Skeletal muscle cell (primary cell): ENCODE measurements at regions not wholly inside any gene's neighbourhood (a gene's known extent, or its start where the extent isn't known, plus 50 kb on each side); places are given as distances from the start of the nearest gene placed in this dataset.

Source experiments
- DNase-seq: peaks from one replicate; pipeline ENCODE4 v3.0.0-alpha.2; 2010; ENCODE audit warnings: low read depth
- H3K4me3 ChIP-seq: 2 replicates; pipeline ENCODE4 v1.5.1; 2011; ENCODE audit warnings: low read depth, mild to moderate bottlenecking, control low read depth, low read length, moderate library complexity

GRCh38 chr21:16572032-16572431 is 842.2 kb downstream of the USP25 start:
- peak; percentile 39 for DNase-seq
- no peak overlapping the region for H3K4me3 ChIP-seq

GRCh38 chr21:16573578-16573977 is 843.8 kb downstream of the USP25 start:
- peak; percentile 33 for DNase-seq
- no peak overlapping the region for H3K4me3 ChIP-seq

- H3K4me3 ChIP-seq, result no peak overlapping the region
- no peak for DNase-seq
These were observed 848.2 kb downstream of the USP25 start for GRCh38 chr21:16577975-16578374.

DNA sequence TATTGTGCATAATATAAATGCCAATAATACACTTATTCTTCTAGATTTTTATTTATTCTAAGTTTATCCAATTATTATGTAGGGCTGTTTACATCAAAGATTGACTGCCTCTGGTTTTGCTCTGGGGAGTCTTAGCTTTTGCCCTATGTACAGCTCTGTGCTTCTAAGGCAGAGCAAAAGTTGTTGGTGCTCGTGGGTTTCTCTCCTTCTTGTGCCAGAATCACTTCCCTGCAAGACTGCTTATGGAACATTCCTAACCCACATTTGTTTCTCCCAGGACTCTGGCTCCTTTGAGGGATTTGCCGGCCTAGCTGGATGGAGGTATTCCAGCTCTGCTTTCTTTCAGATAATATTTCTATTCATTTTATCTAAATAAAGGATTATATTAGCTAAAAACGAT is 849.1 kb downstream of the USP25 start:
- H3K4me3 ChIP-seq, result no peak overlapping the region
- no peak for DNase-seq

GRCh38 chr21:16579538-16579937 is 849.8 kb downstream of the USP25 start:
- H3K4me3 ChIP-seq, result no peak overlapping the region
- no peak for DNase-seq

- H3K4me3 ChIP-seq, result no peak overlapping the region
- no peak for DNase-seq
These were observed 850.9 kb downstream of the USP25 start for GRCh38 chr21:16580661-16581060.

DNA sequence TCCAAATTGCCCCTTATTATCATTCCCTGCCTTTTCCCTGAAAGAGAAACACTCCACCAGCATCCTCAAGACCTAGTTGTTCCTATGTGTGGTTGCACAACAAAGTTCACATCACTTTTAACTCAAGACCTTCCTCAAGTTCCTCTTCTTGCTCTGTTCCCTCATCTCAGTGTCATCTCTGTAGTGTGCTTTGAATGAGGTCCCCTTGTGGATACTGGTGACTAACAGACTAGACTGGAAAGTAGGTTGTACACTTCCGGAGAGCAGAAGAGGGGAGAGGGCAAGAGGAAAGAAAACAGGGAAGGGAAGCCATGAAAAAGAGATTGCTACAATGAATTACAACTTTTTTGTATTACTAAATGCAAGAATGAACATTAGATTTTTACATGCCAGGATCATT is 853.8 kb downstream of the USP25 start:
- DNase-seq, result no peak
- H3K4me3 ChIP-seq, result no peak overlapping the region

GRCh38 chr21:16584756-16585155 is 855.0 kb downstream of the USP25 start:
- no peak for DNase-seq
- no peak overlapping the region for H3K4me3 ChIP-seq

GRCh38 chr21:16585896-16586295 is 856.1 kb downstream of the USP25 start:
- no peak for DNase-seq
- no peak overlapping the region for H3K4me3 ChIP-seq

DNA sequence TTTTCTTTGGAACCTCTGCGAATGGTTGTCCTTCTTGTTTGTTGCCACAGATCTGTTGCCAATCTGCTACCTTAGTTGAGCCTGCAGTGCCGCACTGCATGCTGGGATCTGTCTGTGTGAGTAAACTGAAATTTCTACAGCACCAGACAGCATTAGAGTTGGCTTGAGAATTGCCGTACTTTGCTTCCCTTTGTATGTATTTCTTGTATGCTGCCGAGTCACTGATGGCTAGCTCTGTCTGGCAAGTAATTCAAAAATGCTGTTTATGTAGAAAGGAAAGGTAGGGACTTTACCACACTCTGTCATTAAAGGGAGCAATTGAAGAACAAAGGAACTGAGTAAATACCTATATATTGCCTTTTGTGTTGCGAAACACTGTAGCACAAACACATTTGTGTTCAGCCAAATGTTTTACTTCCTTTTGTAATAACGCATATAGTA is 857.4 kb downstream of the USP25 start:
- DNase-seq, result peak; percentile 73
- peak overlapping the region; percentile 21 for H3K4me3 ChIP-seq

- DNase-seq, result peak; percentile 40
These were observed 858.0 kb downstream of the USP25 start for GRCh38 chr21:16587681-16588375.

GRCh38 chr21:16588433-16588860 is 858.7 kb downstream of the USP25 start:
- peak; percentile 77 for DNase-seq
- H3K4me3 ChIP-seq, result peak overlapping the region; percentile 43

More at GRCh38 chr21:16587681-16588375, 858.0 kb downstream of the USP25 start:
- peak overlapping the region; percentile 43 for H3K4me3 ChIP-seq

DNA sequence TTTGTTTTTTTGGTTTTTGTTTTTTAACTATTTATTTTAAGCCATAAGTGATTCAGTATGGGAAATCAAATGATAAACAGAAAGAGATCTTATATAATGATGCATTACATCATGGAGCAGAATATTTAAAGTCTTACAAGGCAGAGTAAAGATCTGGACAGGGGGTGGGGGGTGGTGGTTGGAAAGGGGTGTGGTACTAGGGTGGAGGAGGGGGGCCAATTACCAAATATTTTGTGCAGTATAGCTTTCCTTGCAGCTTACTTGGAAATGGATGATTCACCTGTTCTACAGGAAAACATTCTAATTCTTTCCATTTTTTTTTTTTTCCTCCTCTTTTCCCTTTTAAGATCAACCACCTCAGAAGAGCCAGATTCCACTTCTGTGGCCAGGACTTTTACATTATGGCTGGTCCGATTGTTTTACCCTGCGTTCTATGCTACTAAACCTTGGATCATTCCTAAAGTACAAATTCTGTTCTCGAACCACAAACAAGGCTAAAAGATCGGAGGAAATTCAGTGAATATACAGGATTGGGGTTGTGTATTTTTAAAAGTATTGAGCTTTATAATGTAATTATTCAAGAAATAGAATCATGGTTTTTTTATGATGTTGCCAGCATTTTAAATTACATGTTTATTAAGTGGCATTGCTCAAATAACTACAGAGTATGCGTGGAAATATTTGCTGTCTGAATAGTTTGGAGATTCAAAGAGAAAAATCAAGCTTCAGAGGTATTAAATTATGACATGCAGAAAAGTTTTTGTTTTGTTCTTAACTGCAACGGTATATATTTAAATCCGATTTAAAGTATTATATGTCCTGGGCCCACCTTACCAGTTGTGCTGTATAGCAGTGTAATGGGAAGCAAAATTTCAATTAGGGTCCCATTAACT is 859.5 kb downstream of the USP25 start:
- no peak for DNase-seq
- H3K4me3 ChIP-seq, result peak overlapping the region; percentile 43

DNA sequence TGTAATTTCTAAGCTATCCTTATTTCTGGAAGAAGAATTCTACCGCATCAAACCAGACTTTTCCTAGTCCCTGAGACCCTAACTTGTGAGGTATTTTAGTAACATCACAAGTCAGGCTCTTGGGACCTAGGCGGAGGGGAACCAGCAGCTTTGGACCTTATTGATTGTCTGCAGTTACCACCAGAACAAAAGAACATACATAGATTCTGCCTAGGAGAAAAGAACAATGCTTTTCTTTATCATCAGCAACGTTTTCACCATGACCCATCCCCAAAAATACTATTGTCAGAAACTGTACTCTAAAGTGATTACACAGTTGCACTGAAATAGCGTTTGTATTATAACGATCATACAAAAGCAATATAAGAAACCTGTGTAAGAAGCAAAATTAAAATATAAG is 860.4 kb downstream of the USP25 start:
- no peak for DNase-seq
- H3K4me3 ChIP-seq, result no peak overlapping the region

GRCh38 chr21:16590641-16591292 is 861.0 kb downstream of the USP25 start:
- DNase-seq, result no peak
- no peak overlapping the region for H3K4me3 ChIP-seq

DNA sequence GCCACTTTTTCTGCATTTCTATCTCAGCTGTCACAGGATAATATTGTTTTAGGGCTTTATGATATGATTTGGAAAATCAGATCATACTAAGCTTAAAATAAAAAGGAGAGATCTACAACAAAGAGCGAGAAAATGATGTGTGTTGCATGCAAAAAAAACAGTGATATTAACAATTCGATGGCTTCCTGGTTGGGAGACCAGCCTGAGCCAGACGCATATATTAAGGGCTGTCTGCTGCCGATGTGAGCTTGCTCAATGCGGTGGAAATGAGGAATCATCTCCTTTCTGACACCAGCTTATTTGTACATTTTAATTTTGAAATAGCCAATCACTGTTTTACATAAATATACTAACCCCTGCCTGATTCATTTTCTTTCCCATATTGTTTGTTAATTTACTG is 862.6 kb downstream of the USP25 start:
- no peak for DNase-seq
- no peak overlapping the region for H3K4me3 ChIP-seq

DNA sequence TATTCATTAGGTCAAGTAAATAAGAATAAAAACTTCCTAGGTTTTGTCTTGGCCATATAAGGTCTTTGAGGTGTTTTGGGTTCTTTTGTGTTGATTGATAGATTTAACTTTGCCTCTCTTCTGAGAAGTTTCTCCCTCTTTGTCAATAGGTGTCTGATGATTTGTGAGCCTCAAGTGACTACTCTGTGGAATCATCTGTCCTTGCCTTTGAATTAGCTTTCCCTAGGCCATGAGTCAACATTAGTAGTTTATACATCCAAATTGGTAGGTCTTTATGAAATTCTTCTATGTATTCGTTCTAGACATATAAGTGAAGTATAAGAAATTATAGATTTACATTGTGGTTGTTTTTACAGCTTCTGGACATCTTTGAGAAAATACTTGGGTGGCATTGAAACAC is 864.4 kb downstream of the USP25 start:
- H3K4me3 ChIP-seq, result no peak overlapping the region
- no peak for DNase-seq

DNA sequence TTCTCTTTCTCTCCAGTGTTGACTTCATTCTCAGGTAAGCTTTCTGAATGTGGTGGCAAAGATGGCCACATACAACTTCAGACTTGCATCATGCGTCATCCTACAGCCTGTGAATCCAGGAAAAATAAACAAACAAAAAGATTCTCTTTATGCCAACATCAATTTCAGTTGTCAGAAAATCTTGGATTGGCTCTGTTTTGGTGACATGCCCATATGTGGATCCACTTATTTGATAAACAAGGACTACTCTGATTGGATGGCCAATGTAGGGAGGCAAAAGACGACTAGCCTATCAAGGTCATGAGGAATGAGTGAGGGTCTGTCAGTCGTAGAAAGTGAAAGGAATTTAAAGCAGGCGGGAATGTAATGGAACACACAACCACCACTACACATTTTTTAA is 866.6 kb downstream of the USP25 start:
- DNase-seq, result no peak
- H3K4me3 ChIP-seq, result no peak overlapping the region

- no peak overlapping the region for H3K4me3 ChIP-seq
- no peak for DNase-seq
These were observed 868.0 kb downstream of the USP25 start for GRCh38 chr21:16597753-16598152.

GRCh38 chr21:16605597-16605996 is 875.8 kb downstream of the USP25 start:
- H3K4me3 ChIP-seq, result no peak overlapping the region
- no peak for DNase-seq
